NCI-H510A (cell line): ENCODE measurements at regions not wholly inside any gene's neighbourhood (a gene's known extent, or its start where the extent isn't known, plus 50 kb on each side); places are given as distances from the start of the nearest gene placed in this dataset.
"Not testable (repeated sequence)": the region's sequence is repeated elsewhere in the genome, so short reads cannot be mapped to it uniquely, and the experiment has no call there.

Experiments used
- DNase-seq: peaks from one replicate; lab custom pipeline; 2025; lab: John Stamatoyannopoulos, UW

DNA sequence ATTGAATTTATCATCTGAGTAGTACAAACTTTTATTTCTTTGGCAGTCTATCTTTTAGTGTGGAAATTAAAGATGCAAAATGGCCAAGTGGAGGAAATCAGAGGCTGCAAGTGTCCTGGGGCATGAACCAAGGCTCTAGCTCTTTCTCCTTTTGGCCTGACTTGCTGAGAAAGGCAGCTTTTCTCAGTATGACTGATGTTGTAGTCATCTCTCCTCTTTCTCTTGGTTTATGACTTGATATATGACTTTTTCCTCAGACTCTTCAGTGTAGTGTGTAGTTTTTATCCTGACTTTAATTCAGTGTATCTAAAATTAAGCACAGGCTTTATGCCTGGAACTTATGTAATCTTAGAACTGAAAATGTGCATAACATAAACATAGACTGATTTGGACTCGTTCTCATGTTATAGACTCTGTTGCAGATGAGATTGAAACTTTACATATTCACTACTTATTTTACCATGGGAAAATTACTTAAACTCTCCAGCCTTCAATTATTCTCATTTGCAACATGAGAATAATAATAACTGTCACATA, 65.7 kb downstream of the SLITRK5 start:
- no peak for DNase-seq

DNA sequence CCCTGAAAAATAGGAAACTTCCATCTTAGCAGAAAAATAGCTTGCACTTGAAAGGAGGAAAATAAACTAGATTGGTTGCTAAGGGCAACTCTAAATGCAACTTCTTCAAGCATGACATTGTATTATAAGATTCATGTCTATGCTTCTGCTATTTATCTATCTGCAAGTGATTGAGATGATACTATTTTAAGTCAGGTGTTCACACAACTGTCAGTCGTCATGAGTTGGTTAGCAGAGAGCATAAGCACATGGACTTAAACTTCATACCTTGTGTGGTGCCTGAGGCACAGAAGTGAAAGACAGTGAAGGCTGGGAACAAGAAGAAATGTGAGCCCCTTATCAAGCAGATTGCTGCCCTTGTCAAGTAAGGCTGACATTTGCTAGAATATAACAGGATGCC, 82.9 kb downstream of the SLITRK5 start:
- DNase-seq = no peak

DNA sequence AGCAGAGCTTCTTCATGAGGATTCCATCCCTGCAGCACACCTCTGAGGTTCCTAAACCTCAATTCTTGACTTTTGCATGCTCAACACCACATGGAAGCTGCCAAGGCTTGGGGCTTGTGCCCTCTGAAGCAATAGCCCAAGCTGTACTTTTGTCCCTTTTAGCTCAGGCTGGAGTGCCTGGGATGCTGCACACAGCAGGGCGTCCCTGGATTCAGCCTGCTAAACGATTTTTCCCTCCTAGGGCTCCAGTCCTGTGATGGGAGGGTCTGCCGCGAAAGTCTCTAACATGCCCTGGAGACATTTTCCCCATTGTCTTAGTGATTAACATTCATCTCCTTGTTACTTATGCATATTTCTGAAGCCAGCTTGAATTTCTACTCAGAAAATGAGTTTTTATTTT, 98.3 kb downstream of the SLITRK5 start:
- no peak for DNase-seq

DNA sequence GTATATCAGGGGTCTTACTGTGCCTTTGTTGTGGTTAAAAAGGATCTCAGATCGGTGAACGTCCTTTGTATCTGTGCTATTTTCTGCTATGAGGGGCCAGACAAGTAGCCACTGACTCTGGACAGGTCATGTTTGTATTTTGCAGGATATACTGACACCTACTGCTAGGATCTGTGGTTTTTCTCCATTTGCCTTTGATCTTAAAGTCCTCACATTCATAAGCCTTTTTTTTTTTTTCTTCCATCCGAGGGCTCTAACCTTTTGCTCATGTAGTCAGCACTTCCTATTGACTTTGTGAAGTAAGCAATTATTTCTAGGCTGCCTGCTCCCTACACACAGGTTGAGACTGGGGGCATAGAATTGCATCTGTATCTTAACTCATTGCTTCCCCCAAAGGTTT, 106.2 kb downstream of the SLITRK5 start:
- DNase-seq = no peak

DNA sequence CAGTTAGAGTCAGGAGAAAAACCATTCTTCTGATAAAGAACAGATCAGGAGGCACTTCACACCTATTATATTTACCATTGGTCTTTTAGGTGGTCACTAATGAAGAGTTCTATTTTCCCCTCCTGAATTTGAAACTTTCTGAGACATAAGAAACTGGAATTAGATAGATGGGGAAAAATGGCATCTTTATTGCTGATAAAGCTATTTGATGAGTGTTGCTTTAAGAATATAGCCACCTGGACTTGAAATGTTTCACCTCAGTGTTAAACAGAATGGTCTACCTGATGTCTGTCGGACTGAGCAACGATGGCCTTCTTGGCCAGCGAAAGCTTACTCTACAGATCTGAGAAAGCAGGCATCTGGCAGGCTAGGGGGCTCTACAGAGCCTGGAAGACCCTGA, 107.0 kb downstream of the SLITRK5 start:
- no peak for DNase-seq

DNA sequence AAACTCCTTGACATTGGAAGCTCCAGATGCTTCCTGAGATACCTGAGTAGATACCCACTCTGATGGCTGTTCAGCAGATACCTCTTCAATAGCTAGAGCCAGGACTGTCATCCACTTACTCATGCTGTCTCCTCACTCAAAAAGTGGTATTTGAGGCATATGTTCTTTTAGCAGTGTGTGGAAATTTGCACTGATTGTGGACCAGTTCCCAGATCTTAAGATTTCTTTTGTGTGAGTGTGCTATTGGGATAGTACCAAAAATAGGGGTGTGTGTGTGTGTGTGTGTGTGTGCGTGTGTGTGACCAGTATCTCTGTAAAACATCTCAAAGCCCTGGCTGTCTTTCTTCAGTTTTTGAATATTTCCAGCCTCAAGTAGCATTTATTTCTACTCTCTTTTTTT, 108.3 kb downstream of the SLITRK5 start:
- DNase-seq = no peak

DNA sequence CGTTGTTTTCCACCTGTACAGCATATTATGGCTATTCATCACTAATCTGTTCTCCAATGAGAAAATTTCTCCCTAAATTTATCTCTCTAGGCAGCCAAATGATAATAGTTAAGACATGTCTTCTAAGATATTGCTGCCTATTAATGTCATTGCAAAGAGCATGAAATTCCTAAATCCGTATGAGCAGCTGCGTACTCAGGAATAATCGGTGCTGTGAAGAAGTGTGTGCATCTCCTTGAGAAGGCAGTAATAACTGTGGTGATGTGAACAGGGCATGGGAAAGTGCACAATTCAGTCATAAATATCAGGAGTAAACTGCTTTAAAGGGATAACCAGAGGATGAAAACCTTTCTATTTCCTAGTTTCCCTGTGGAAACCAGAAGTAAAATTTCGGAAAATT, 112.2 kb downstream of the SLITRK5 start:
- no peak for DNase-seq

DNA sequence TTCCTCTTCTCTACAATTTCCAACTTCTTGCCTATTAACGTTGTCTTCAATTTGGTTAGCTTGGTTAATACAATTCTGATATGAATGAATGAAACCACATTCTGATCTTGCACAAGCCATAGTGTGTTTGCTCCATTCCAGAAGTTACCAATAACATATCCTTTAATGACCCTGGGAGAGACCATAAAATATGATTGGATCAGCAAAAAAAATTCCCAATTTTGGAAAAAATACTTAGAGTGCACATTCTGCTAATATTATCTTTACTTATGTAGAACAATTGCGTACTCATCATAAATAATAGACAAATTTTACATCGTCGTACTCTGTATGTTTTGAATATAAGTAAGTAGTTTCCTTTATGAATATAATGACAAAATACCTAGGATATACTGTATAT, 117.2 kb downstream of the SLITRK5 start:
- DNase-seq = no peak

DNA sequence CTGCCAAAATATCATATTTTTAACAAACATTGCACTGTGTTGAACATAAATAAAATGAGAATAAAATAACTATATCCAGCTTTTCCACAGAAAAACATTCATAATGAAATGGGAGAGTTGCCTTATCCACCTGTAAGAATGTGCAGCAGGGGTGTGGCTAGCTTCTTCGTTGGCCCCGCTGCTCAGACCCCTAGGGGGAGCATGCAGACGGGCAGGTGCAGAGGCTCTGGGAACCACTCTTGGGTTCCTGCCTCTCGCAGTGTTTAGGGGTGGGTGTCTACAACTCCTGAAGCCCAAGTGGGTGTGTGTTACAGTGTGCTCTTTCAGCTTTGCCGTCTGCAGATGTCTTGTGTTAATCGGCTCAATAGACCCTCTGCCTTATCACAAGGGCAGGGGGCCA, 121.7 kb downstream of the SLITRK5 start:
- no peak for DNase-seq

DNA sequence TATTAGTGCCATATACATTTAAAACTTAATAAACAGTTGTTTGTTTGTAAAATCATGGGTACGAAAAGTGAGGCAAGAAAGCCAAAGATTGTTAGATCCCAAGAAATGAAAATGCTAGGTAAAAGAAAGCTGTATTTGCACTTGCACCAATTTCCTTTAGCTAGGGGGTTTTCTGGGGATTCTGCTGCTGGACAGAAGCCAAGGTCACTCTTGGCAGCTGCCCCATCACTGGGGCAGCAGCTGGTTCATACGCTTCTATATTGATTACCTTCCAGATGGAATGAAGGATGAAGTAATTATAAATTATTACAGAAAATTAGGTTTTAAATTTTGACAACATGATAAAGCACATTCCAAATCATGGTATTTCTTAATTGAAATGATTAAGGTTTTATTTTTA, 127.4 kb downstream of the SLITRK5 start:
- DNase-seq = no peak

DNA sequence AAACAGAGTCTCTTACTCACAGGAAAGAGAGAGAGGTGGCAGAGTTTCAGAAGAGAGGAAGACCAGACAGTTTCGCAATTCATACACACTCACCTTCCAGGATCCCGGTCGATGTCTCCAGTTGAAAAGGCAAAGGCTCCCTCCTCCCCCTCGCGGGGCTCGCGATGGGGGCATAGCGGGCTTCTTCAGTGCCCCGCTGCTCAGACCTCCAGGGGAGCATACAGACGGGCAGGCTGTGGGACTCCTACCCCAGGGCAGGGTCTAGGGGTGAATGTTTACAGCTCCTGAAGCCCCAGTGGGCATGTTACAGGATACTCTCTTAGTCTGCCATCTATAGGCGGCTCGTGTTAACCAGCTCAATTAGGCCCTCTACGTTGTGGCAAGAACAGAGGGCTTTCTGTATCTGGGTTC, 139.2 kb downstream of the SLITRK5 start:
- no peak for DNase-seq

DNA sequence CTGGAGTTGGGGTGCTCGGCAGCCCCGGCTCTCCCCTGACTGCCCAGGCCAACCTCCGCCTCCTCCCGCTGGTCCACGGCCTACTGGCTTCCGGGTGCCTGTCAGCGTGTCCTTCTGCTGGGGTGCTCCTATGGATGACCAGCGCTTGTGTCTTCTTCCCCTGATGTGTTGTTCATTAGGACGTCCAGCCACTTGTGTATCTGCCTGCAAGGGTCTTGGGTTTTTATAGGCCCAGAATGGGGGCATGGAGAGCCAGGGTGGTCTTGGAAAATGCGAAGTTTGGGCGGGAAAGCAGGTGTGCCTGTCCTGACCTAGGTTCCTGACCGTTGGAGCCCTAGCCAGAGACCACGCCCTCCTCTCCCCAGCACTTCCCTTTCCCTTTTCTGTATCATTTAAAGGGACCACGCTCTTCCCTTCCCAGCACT, 139.8 kb downstream of the SLITRK5 start:
- DNase-seq = no peak

DNA sequence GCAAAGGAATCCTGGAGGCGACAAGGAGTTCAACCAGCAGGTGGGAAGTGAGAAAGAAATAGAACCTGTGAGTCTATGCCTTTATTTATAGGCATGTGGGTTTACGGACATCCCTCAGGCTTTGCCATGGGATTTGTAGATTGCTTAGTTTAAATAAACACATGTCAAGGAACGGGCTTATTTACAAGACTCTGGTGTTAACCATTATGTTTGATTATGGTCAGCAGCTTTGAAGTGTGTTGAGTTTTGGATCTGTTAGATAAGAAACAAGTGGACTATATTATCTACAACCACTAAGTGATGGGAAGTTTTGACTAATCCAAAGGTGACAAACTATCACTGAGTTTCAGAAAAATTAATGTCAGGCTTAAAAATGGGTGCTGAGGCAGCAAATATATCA, 143.2 kb downstream of the SLITRK5 start:
- DNase-seq = no peak

DNA sequence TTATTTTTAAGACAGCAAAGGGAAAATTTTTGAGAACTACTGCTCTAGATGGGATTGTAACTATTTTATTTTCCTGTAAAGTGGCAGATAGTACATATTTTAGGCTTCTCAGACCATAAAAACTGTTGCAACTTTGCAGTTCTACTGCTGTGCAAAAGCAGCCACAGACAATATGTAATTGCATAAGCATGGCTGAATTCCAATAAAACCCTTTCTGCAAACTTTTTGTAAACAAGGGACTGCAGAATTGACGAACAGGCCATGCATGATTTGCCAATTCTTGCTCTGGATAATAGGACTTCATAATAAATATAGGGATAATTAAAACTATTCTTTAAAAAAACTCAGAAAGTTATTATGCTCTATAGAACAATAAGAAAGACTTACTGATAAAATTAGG, 149.1 kb downstream of the SLITRK5 start:
- DNase-seq = no peak

DNA sequence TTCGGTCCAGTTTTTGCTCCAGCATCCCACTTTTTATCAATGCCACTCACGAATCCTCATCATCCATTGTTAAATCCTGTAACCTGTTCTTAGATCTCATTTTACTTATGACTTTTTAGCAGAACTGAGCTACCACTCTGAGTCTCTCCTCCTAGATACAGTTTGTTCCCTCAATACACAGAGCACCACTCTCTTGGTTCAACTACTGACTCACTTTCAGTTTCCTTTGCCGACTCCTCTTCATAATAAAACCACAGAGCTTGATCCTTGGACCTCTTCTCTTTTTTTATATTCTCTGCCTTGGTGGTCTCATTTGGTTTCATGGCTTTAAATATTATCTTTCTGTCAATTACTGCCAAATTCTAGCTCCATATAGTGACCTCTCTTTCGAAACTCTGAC, 150.3 kb downstream of the SLITRK5 start:
- DNase-seq = no peak

DNA sequence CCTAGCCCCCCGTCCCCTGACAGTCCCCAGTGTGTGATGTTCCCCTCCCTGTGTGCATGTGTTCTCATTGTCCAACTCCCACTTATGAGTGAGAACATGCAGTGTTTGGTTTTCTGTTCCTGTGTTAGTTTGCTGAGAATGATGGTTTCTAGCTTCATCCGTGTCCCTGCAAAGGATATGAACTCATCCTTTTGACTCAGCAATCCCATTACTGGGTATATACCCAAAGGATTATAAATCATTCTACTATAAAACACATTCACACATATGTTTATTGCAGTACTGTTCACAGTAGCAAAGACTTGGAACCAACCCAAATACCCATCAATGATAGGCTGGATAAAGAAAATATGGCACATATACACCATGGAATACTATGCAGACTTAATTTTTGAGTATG, 155.1 kb downstream of the SLITRK5 start:
- DNase-seq = not testable (repeated sequence)

DNA sequence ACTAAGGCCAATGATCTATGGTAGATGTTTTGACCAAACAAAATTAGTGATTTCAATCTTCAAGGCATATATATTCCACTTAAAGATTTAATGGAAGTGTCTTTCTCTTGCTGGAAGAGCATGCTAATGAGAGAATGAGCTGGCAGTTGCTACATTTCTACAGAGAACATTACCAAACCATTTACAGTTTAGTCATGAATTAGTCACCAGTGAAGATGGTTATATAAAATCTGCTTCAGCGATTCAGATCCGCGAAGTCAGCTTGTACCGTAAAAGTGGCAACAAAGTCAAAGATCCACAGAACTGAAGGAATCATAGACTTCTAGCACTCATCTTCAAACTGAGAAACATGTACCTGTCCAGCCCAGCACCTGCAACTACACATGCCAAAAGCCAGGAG, 156.3 kb downstream of the SLITRK5 start:
- no peak for DNase-seq

DNA sequence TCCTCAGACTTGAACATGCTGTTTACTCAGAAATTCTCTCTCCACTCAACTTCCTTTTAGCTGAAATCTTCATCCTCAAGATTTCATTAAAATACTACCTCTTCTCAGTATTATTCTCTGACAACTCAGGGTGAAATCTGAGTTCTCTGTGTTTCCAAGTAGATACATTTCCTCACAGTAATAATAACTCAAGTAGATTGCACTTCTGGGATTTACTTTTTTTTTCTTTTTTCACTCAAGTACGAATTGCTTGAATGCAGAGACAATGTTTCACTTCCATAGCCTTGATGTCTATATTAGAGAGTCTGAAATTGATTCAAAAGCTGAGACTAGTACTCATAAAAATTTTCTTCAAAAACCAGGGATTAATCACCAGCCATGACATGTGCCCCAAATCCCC, 166.4 kb downstream of the SLITRK5 start:
- DNase-seq = no peak

DNA sequence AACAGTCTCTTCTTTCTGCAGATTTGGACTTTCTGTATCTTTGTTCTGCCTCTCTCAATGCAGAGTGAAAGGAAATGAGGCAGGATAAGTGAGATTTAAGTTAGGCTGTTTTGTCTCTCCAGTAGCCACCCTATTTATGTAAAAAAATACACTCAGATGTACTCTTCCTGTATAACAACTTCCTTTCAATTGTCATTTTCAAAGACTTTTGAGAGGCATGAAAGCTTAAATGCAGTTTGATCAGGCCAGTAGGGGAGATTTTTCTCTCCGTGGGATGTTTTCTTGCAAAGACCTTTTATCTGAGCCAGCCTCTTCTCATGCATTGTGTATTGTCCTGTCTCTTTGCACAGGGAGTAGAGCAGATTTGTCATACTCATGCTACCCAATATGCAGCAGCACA, 166.8 kb downstream of the SLITRK5 start:
- DNase-seq = no peak

DNA sequence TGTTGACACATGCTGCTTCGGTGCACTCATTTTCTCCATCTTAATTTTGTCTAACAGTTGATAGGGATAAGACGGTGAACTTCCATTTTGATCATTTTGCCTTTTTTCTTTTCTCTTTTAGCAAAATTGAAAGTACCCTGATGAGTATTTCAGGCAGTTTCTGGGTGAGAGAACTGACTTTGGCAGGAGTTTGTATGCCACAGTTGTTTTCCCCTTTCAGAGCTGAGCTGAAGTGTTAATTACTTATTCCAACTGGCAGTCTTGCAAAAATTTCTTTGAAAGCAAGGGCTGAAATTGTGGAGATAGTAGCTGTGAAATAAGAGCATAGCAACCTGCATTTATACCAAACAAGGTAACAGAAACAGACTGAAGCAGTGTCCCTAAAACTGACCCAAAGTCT, 180.2 kb downstream of the SLITRK5 start:
- DNase-seq = no peak

DNA sequence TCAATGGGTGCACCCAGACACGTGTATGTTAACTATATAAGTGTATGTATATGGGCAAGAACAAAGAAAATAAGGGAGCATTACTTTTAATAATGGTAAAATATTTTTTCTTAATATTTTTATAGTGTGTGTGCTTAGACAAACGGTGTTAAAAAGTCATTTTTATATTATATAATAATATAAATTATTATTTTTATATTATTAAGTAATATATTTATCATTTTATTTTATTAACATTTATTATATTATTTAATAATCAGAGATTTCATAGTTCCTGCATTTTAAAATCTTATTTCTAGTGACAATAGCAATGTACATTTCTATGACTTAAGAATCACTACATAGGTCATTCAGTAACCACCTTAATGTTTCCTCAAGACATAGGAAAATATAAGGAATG, 184.4 kb downstream of the SLITRK5 start:
- no peak for DNase-seq

DNA sequence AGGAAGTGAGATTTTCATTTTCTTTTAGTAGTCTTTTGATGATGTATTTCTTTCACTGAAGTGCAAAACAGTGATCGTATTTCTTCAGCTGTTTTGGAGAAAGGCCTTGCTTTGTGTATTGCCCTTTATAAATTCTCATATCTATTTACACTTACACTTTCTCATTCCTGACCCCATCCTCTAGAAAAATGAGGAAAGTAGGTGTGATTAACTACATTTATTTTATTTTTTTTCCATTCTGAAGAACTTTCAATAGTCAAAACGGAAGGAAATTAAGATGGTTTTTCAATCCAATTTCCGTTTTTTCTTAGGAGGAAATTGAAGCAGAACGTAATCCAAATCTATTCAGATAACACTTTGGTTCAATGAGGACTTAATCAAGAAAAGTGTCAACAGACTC, 188.1 kb downstream of the SLITRK5 start:
- DNase-seq = no peak

DNA sequence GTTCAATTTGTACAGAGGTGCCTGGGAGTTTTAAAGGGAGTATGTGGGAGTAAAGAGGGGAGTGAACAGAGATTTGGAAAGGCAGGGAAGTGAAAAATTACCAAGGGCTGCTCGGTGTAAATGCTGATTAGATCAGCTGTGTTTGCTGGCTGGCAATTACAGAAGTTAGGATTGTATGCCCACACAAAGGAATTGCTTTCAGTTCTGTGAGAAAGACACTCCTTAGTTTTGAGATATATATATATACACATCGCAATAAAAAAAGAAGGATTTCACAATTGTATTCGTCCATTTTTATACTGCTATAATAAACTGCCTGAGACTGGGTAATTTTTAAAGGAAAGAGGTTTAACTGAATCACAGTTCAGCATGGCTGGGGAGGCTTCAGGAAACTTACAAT, 196.3 kb downstream of the SLITRK5 start:
- DNase-seq = no peak

DNA sequence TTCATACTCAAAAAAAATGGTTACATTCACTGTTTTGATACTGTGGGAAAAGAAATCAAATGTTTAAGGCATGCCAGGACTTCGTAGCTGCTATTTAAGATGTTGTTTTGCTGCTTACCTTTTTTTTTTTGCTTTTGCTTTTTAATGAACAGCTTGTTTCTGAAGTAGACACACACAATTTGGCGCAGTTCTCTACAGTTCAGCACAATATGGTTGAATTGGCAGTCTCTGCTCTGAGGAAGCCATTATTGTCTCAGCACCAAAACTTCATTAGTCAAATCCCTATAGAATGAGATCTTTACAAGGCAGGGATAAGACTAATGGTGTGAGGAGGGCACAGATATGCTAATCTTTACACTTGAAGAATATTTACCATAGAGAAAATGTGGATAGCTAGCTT, 197.6 kb downstream of the SLITRK5 start:
- DNase-seq = no peak

DNA sequence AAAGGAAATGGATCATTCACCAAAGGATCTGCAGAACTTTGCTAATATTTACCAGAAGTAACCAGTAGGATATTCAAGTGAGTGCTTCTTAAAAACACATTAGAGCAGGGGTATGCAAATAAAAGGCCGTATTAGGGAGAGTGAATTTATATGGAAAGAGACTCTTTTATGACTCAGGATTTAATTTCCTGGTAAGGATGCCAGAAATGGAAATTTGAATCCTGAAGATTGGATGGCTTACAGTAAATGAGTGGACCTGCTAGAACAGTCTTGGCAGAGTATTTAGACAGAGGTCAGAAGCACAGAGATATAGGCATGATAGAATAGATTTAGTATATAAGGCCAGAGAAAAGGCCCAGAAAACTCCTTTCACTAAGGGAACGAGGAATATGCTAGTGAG, 201.6 kb downstream of the SLITRK5 start:
- no peak for DNase-seq
